T-cell (primary cell): ENCODE measurements at regions not wholly inside any gene's neighbourhood (a gene's known extent, or its start where the extent isn't known, plus 50 kb on each side); places are given as distances from the start of the nearest gene placed in this dataset.

ENCODE experiments used
- ATAC-seq, 4 experiments: fragments of 200-7000 bp in 3 of 4; fragments of 150-1000 bp in 1 of 4; cut with Tn5 transposase; replicated peaks in 1 of 4; 1 replicate in 3 of 4; 2 replicates in 1 of 4; pipeline ENCODE4 v1.10.0; 2021; ENCODE audit warnings: moderate library complexity in 3 of 4, mild to moderate bottlenecking in 2 of 4, moderate number of reproducible peaks in 1 of 4
- CTCF ChIA-PET, 2 donors: fragments of 300-600 bp; sonication (Branson Sonifier 250); formaldehyde crosslinking; loops; one replicate each; lab custom pipeline; 2022; ENCODE audit warnings: antibody characterized with exemption in 2 of 2; lab: Charles Lee
- POLR2A ChIA-PET, 2 donors: fragments of 300-600 bp; sonication (Branson Sonifier 250); formaldehyde crosslinking; loops; one replicate each; lab custom pipeline; 2022; ENCODE audit warnings: antibody characterized with exemption in 2 of 2; lab: Charles Lee
- DNase-seq, 35 experiments: peaks; one replicate each; pipeline versions ENCODE4 v3.0.0 to v3.0.0-alpha.2; 2013 to 2023
- H3K27ac ChIP-seq: one replicate; pipeline ENCODE4 v1.5.1; 2013; ENCODE audit warnings: low read length
- H3K27me3 ChIP-seq, 2 experiments: replicated peaks in 1 of 2; 1 replicate in 1 of 2; 2 replicates in 1 of 2; pipeline versions ENCODE4 v1.6.1 to v1.7.0; 2013; ENCODE audit warnings: low read length in 1 of 2, mixed read lengths in 1 of 2; ENCODE audit not compliant: control insufficient read depth in 2 of 2, insufficient read depth in 2 of 2; ENCODE audit errors: extremely low read depth in 1 of 2
- H3K36me3 ChIP-seq, 2 donors: 1 replicate in 1 of 2; 2 replicates in 1 of 2; pipeline versions ENCODE4 v1.6.1 to v1.7.0; 2013; ENCODE audit warnings: low read length in 1 of 2; ENCODE audit not compliant: control insufficient read depth in 2 of 2, insufficient read depth in 1 of 2; ENCODE audit errors: extremely low read depth in 1 of 2
- H3K4me1 ChIP-seq, 2 experiments: 1 replicate in 1 of 2; 2 replicates in 1 of 2; pipeline versions ENCODE4 v1.6.1 to v1.7.0; 2013; ENCODE audit warnings: low read length in 2 of 2, mixed read lengths in 1 of 2; ENCODE audit not compliant: insufficient read depth in 2 of 2, control insufficient read depth in 1 of 2; ENCODE audit errors: extremely low read depth in 1 of 2
- H3K4me3 ChIP-seq, 2 donors: 1 replicate in 1 of 2; 2 replicates in 1 of 2; pipeline versions ENCODE4 v1.5.1 to v1.7.0; 2013; ENCODE audit warnings: mild to moderate bottlenecking in 2 of 2, low read length in 1 of 2, moderate library complexity in 1 of 2; ENCODE audit not compliant: control insufficient read depth in 1 of 2; ENCODE audit errors: extremely low read depth in 1 of 2
- H3K9me3 ChIP-seq: 2 replicates; pipeline ENCODE4 v1.7.0; 2013
- H3K27ac Mint-ChIP-seq, 2 donors: one replicate each; pipeline ENCODE4 v1.8.0; 2020 to 2021; ENCODE audit warnings: mild to moderate bottlenecking in 2 of 2, mixed read lengths in 2 of 2
- H3K27me3 Mint-ChIP-seq, 2 donors: one replicate each; pipeline ENCODE4 v1.8.0; 2021 to 2022; ENCODE audit warnings: mixed read lengths in 2 of 2
- H3K36me3 Mint-ChIP-seq: one replicate; pipeline ENCODE4 v1.8.0; 2021; ENCODE audit warnings: mixed read lengths
- H3K4me1 Mint-ChIP-seq, 3 donors: one replicate each; pipeline ENCODE4 v1.8.0; 2020 to 2022; ENCODE audit warnings: mixed read lengths in 3 of 3, mild to moderate bottlenecking in 1 of 3
- H3K4me3 Mint-ChIP-seq, 3 donors: one replicate each; pipeline ENCODE4 v1.8.0; 2020 to 2022; ENCODE audit warnings: mild to moderate bottlenecking in 3 of 3, mixed read lengths in 3 of 3, moderate library complexity in 3 of 3
- H3K9me3 Mint-ChIP-seq, 3 donors: one replicate each; pipeline ENCODE4 v1.8.0; 2020 to 2022; ENCODE audit warnings: mixed read lengths in 3 of 3
- WGBS: methylation state at CpG from one replicate; pipeline ENCODE4 v1.1.5; 2013; ENCODE audit warnings: missing lambda C conversion rate; ENCODE audit not compliant: insufficient coverage; 5-methylcytosine and 5-hydroxymethylcytosine counted together

GRCh38 chr17:71501711-71502110, 619.1 kb upstream of the SOX9 start:
- no peak for ATAC-seq
- no CpG with 5 or more reads among the region's 1 CpG for WGBS
- no peaks in the 10 kb centered on the region for H3K27me3 ChIP-seq
- H3K36me3 ChIP-seq, result no peaks in the 10 kb centered on the region
- H3K4me3 ChIP-seq, result no peak overlapping the region
- peaks cover 2 to 7% (median 6%) of the 10 kb centered on the region in 3 donors for H3K9me3 Mint-ChIP-seq
- H3K27me3 Mint-ChIP-seq, result no peaks in the 10 kb centered on the region
- ChIA-PET POLR2A (no interaction called here), CTCF (no interaction called here)
- no peaks in the 10 kb centered on the region for H3K9me3 ChIP-seq
- no peaks in the 10 kb centered on the region for H3K4me1 Mint-ChIP-seq
- H3K4me3 Mint-ChIP-seq, result no peak overlapping the region
- H3K4me1 ChIP-seq, result no peaks in the 10 kb centered on the region
- no peak overlapping the region for H3K27ac Mint-ChIP-seq
- no peak for DNase-seq
- H3K36me3 Mint-ChIP-seq, result no peaks in the 10 kb centered on the region
- no peak overlapping the region for H3K27ac ChIP-seq

- no peak for ATAC-seq
- Histone ChIP-seq H3K9me3 (no peaks in the 10 kb centered on the region), H3K36me3 (no peaks in the 10 kb centered on the region), H3K27ac (no peak overlapping the region), H3K4me3 (no peak overlapping the region), H3K4me1 (no peaks in the 10 kb centered on the region), H3K27me3 (no peaks in the 10 kb centered on the region)
- WGBS, result no CpG with 5 or more reads among the region's 1 CpG
- H3K36me3 Mint-ChIP-seq, result no peaks in the 10 kb centered on the region
- H3K4me3 Mint-ChIP-seq, result no peak overlapping the region
- H3K9me3 Mint-ChIP-seq, result peaks cover 2 to 7% (median 6%) of the 10 kb centered on the region in 3 donors
- DNase-seq, result no peak
- ChIA-PET CTCF (no interaction called here), POLR2A (no interaction called here)
- no peaks in the 10 kb centered on the region for H3K27me3 Mint-ChIP-seq
- no peaks in the 10 kb centered on the region for H3K4me1 Mint-ChIP-seq
- H3K27ac Mint-ChIP-seq, result no peak overlapping the region
These were observed 618.4 kb upstream of the SOX9 start for GRCh38 chr17:71502443-71502842.

GRCh38 chr17:71503710-71504465, 616.9 kb upstream of the SOX9 start:
- H3K4me3 ChIP-seq, result no peak overlapping the region
- no peak overlapping the region for H3K27ac ChIP-seq
- no peaks in the 10 kb centered on the region for H3K9me3 ChIP-seq
- H3K4me3 Mint-ChIP-seq, result no peak overlapping the region
- POLR2A ChIA-PET, result no interaction called here
- no peaks in the 10 kb centered on the region for H3K4me1 Mint-ChIP-seq
- H3K36me3 ChIP-seq, result no peaks in the 10 kb centered on the region
- no peaks in the 10 kb centered on the region for H3K27me3 ChIP-seq
- ATAC-seq (no peak), DNase-seq (no peak)
- no peaks in the 10 kb centered on the region for H3K27me3 Mint-ChIP-seq
- H3K4me1 ChIP-seq, result no peaks in the 10 kb centered on the region
- H3K27ac Mint-ChIP-seq, result no peak overlapping the region
- H3K9me3 Mint-ChIP-seq, result peaks cover 2 to 7% (median 6%) of the 10 kb centered on the region in 3 donors
- no peaks in the 10 kb centered on the region for H3K36me3 Mint-ChIP-seq
- 29% methylated on average over 1 of the region's 6 CpGs for WGBS
- CTCF ChIA-PET, result no interaction called here

- H3K4me3 ChIP-seq, result no peak overlapping the region
- 33% methylated on average over 1 of the region's 2 CpGs for WGBS
- no peaks in the 10 kb centered on the region for H3K9me3 ChIP-seq
- Mint-ChIP-seq H3K9me3 (peaks cover 2 to 7% (median 6%) of the 10 kb centered on the region in 3 donors), H3K36me3 (no peaks in the 10 kb centered on the region), H3K4me1 (no peaks in the 10 kb centered on the region), H3K4me3 (no peak overlapping the region), H3K27ac (no peak overlapping the region), H3K27me3 (no peaks in the 10 kb centered on the region)
- H3K27ac ChIP-seq, result no peak overlapping the region
- no peaks in the 10 kb centered on the region for H3K4me1 ChIP-seq
- DNase-seq (no peak), ATAC-seq (no peak)
- ChIA-PET POLR2A (no interaction called here), CTCF (no interaction called here)
- H3K27me3 ChIP-seq, result no peaks in the 10 kb centered on the region
- no peaks in the 10 kb centered on the region for H3K36me3 ChIP-seq
These were observed 615.6 kb upstream of the SOX9 start for GRCh38 chr17:71505200-71505599.

- Mint-ChIP-seq H3K4me1 (no peaks in the 10 kb centered on the region), H3K36me3 (no peaks in the 10 kb centered on the region), H3K9me3 (peaks cover 2 to 7% (median 6%) of the 10 kb centered on the region in 3 donors), H3K27ac (no peak overlapping the region), H3K27me3 (no peaks in the 10 kb centered on the region), H3K4me3 (no peak overlapping the region)
- ChIA-PET CTCF (no interaction called here), POLR2A (no interaction called here)
- H3K27ac ChIP-seq, result no peak overlapping the region
- DNase-seq (no peak), ATAC-seq (no peak)
- H3K4me1 ChIP-seq, result no peaks in the 10 kb centered on the region
- no peaks in the 10 kb centered on the region for H3K9me3 ChIP-seq
- WGBS, result 60% methylated on average over 1 of the region's 6 CpGs
- H3K4me3 ChIP-seq, result no peak overlapping the region
- H3K36me3 ChIP-seq, result no peaks in the 10 kb centered on the region
- H3K27me3 ChIP-seq, result no peaks in the 10 kb centered on the region
These were observed 614.8 kb upstream of the SOX9 start for GRCh38 chr17:71505981-71506380.

GRCh38 chr17:71511266-71511995, 609.4 kb upstream of the SOX9 start:
- ATAC-seq, result no peak
- H3K9me3 Mint-ChIP-seq, result peaks cover under 1 to 13% (median 4%) of the 10 kb centered on the region in 3 donors
- CTCF ChIA-PET, result no interaction called here

More at GRCh38 chr17:71511266-71511995, 609.4 kb upstream of the SOX9 start:
- Histone ChIP-seq H3K4me3 (no peak overlapping the region), H3K4me1 (no peaks in the 10 kb centered on the region), H3K9me3 (no peaks in the 10 kb centered on the region), H3K27me3 (no peaks in the 10 kb centered on the region), H3K27ac (no peak overlapping the region), H3K36me3 (no peaks in the 10 kb centered on the region)
- WGBS, result no CpG with 5 or more reads among the region's 3 CpGs
- Mint-ChIP-seq H3K36me3 (no peaks in the 10 kb centered on the region), H3K27me3 (no peaks in the 10 kb centered on the region), H3K4me3 (no peak overlapping the region), H3K27ac (no peak overlapping the region), H3K4me1 (no peaks in the 10 kb centered on the region)
- no peak for DNase-seq
- POLR2A ChIA-PET, result no interaction called here
